A673 (cell line): ENCODE measurements at regions not wholly inside any gene's neighbourhood (a gene's known extent, or its start where the extent isn't known, plus 50 kb on each side); places are given as distances from the start of the nearest gene placed in this dataset.

Source experiments
- CTCF ChIP-seq: fragments of 300-800, 200-600 bp; sonication (generic); conservative IDR thresholded peaks from 2 replicates; pipeline ENCODE4 v1.5.1; 2017; ENCODE audit warnings: low read depth, mild to moderate bottlenecking, antibody characterized with exemption, low read length, moderate library complexity, mixed read lengths
- EZH2 ChIP-seq: fragments of 200-600 bp; sonication (generic); IDR thresholded peaks from 2 replicates; pipeline ENCODE4 v1.6.1; 2017; ENCODE audit warnings: borderline replicate concordance, low read depth, mild to moderate bottlenecking, mixed read lengths, antibody characterized with exemption, low read length; ENCODE audit not compliant: poor library complexity, severe bottlenecking

- TF ChIP-seq CTCF (no peak), EZH2 (no peak)
These were observed 69.5 kb upstream of the PRKG1 start for GRCh38 chr10:51004776-51005175.
